ENCODE measurements at regions not wholly inside any gene's neighbourhood (a gene's known extent, or its start where the extent isn't known, plus 50 kb on each side); places are given as distances from the start of the nearest gene placed in this dataset.

DNA sequence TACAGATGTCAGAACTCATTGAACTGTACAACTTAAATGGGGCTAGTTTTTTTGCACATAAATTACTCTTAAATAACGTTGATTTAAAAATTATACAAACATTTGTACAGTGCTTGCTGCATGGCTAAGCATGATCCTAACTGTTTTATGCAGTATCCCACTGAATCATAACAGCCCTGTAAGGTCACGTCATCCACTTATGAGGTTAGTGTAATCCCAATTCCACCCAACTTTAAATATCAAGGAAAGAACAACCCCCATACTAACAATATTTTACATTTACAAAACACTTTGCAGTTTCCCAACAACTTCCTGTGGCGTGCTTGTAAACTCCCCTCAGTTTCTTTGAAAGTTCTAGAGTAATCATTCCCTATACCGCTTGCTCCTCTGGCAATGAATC, 190.1 kb upstream of the SALL1 start:
- H3K4me1 Mint-ChIP-seq = no peaks in the 10 kb centered on the region

GRCh38 chr16:51337662-51338061, 186.6 kb upstream of the SALL1 start:
- DNase-seq (no peak), ATAC-seq (no peak)
- POLR2A ChIA-PET = no interaction called here
- Mint-ChIP-seq H3K9me3 (peaks cover 4 to 30% (median 9%) of the 10 kb centered on the region in 9 donors), H3K27me3 (no peaks in the 10 kb centered on the region), H3K4me3 (no peak overlapping the region), H3K4me1 (no peaks in the 10 kb centered on the region), H3K27ac (no peak overlapping the region), H3K36me3 (peaks cover 0 to 8% (median 0%) of the 10 kb centered on the region in 3 donors)

More for the DNA sequence above, 190.1 kb upstream of the SALL1 start:
- DNase-seq (no peak), ATAC-seq (no peak)
- Mint-ChIP-seq H3K36me3 (peaks cover 0 to 8% (median 0%) of the 10 kb centered on the region in 3 donors), H3K27ac (no peak overlapping the region), H3K27me3 (no peaks in the 10 kb centered on the region), H3K9me3 (peaks cover 3 to 23% (median 7%) of the 10 kb centered on the region in 9 donors), H3K4me3 (no peak overlapping the region)
- POLR2A ChIA-PET = no interaction called here

GRCh38 chr16:51328733-51329132, 177.7 kb upstream of the SALL1 start:
- H3K9me3 Mint-ChIP-seq = peaks cover 0 to 22% (median 7%) of the 10 kb centered on the region in 9 donors

DNA sequence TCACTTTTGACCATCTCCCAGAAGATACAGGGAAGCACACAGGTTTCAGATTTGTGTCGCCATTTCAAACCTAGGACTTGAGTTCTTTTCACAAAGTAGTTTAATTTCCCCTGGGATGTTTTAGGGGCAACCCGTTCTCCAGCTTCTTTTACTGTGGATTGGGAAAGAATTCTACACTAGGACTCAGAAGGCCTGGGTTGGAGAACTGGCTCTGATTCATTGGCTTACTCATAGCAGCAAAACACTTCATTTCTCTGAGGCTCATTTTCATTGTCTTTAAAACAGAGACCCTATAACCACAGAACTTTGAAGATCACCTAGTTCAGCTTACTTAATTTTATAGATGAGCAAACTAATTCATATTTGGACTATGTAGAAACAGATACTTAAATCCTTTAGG, 175.9 kb upstream of the SALL1 start:
- no peak for ATAC-seq
- H3K4me3 Mint-ChIP-seq = no peak overlapping the region
- POLR2A ChIA-PET = no interaction called here
- H3K27me3 Mint-ChIP-seq = peaks cover 0 to 4% (median 0%) of the 10 kb centered on the region in 5 donors
- DNase-seq = no peak
- H3K9me3 Mint-ChIP-seq = peaks cover 0 to 12% (median 7%) of the 10 kb centered on the region in 9 donors
- no peaks in the 10 kb centered on the region for H3K4me1 Mint-ChIP-seq
- H3K36me3 Mint-ChIP-seq = no peaks in the 10 kb centered on the region
- no peak overlapping the region for H3K27ac Mint-ChIP-seq

More at GRCh38 chr16:51328733-51329132, 177.7 kb upstream of the SALL1 start:
- ATAC-seq = no peak
- Mint-ChIP-seq H3K27me3 (peaks cover 0 to 4% (median 0%) of the 10 kb centered on the region in 5 donors), H3K27ac (no peak overlapping the region), H3K4me3 (no peak overlapping the region), H3K36me3 (no peaks in the 10 kb centered on the region), H3K4me1 (no peaks in the 10 kb centered on the region)
- no peak for DNase-seq
- POLR2A ChIA-PET = no interaction called here

- POLR2A ChIA-PET = no interaction called here
- no peak overlapping the region for H3K27ac Mint-ChIP-seq
Observed at GRCh38 chr16:51326131-51326856, 175.2 kb upstream of the SALL1 start.

DNA sequence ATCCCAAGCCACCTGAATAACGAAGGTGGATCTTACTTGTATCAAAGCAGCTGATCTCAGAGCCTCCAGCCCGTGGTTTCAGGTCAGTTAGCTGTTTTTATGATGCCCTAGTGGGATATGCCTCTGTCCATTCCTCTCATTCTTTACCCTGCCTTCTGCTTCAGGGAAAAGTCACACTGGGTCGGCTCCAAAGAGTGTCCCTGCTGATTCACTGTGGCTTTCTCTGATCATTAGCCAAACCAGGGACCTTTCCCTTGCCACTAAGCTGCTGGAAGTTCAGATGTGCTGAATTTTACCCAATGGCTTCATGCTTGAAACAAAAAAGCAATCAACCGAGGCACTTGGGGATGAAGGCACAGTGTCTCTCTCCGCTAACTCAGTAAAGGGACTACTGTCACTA, 170.2 kb upstream of the SALL1 start:
- Mint-ChIP-seq H3K27ac (no peak overlapping the region), H3K27me3 (peaks cover 0 to 4% (median 0%) of the 10 kb centered on the region in 5 donors), H3K4me1 (no peaks in the 10 kb centered on the region), H3K36me3 (no peaks in the 10 kb centered on the region), H3K4me3 (no peak overlapping the region), H3K9me3 (peaks cover 0 to 12% (median 5%) of the 10 kb centered on the region in 9 donors)
- no peak for ATAC-seq
- no peak for DNase-seq
- POLR2A ChIA-PET = no interaction called here

More at GRCh38 chr16:51326131-51326856, 175.2 kb upstream of the SALL1 start:
- Mint-ChIP-seq H3K4me3 (no peak overlapping the region), H3K27me3 (peaks cover 0 to 4% (median 0%) of the 10 kb centered on the region in 5 donors), H3K4me1 (no peaks in the 10 kb centered on the region), H3K36me3 (no peaks in the 10 kb centered on the region), H3K9me3 (peaks cover 0 to 11% (median 5%) of the 10 kb centered on the region in 9 donors)
- DNase-seq = no peak
- ATAC-seq = no peak

DNA sequence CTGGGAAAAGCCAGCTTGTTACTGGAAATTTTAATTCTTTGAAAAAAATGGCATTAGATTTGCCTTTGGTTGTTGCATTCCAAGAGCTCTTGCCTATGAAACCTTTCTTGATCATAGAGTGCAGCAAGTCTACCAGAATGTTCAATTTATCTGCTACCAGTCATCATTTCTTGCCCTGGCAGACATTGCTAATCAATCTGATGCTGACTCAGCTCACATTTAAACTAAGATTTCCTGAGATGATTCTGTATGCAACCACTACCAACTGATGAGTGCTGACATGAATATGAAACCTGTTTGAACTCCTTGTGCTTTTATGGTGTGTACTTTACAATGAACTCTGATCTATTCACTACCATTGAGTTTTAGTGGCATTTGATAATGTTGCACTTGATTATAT, 166.5 kb upstream of the SALL1 start:
- POLR2A ChIA-PET = no interaction called here
- ATAC-seq (no peak), DNase-seq (no peak)
- Mint-ChIP-seq H3K27ac (no peak overlapping the region), H3K9me3 (peaks cover 0 to 12% (median 6%) of the 10 kb centered on the region in 9 donors), H3K27me3 (peaks cover 0 to 1% (median 0%) of the 10 kb centered on the region in 5 donors), H3K36me3 (no peaks in the 10 kb centered on the region), H3K4me1 (no peaks in the 10 kb centered on the region), H3K4me3 (no peak overlapping the region)

- Mint-ChIP-seq H3K36me3 (no peaks in the 10 kb centered on the region), H3K27ac (no peak overlapping the region), H3K4me1 (no peaks in the 10 kb centered on the region), H3K9me3 (peaks cover 0 to 10% (median under 1%) of the 10 kb centered on the region in 9 donors), H3K4me3 (no peak overlapping the region), H3K27me3 (peaks cover 0 to under 1% (median 0%) of the 10 kb centered on the region in 5 donors)
- no peak for ATAC-seq
- POLR2A ChIA-PET = no interaction called here
- DNase-seq = no peak
Observed at GRCh38 chr16:51313198-51313597, 162.1 kb upstream of the SALL1 start.

GRCh38 chr16:51312363-51313150, 161.5 kb upstream of the SALL1 start:
- POLR2A ChIA-PET = no interaction called here
- H3K27me3 Mint-ChIP-seq = peaks cover 0 to 2% (median 0%) of the 10 kb centered on the region in 5 donors
- H3K4me3 Mint-ChIP-seq = no peak overlapping the region
- ATAC-seq (no peak), DNase-seq (no peak)
- H3K9me3 Mint-ChIP-seq = peaks cover 0 to 7% (median 2%) of the 10 kb centered on the region in 9 donors
- no peak overlapping the region for H3K27ac Mint-ChIP-seq
- H3K36me3 Mint-ChIP-seq = no peaks in the 10 kb centered on the region
- no peaks in the 10 kb centered on the region for H3K4me1 Mint-ChIP-seq

DNA sequence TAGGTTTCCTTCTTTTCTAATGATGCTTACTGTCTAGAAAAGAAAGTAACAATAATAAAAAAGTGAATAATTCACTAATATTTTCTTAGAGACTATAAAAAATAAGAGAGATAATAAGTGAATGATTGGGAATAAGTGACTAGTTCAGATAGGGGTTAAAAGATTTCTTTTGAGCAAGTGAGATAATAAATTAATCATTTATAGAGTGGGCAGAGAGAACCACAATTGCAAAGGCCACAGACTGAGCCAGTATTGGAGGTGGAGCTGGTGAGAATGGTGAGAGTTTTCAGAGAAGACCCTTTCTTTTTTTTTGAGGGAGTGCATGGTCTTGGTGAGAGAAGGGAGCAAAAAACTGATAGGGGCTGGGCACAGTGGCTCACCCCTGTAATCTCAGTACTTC, 159.1 kb upstream of the SALL1 start:
- Mint-ChIP-seq H3K27ac (no peak overlapping the region), H3K4me1 (no peaks in the 10 kb centered on the region), H3K27me3 (peaks cover 0 to 4% (median 0%) of the 10 kb centered on the region in 5 donors), H3K9me3 (peaks cover 0 to 9% (median 3%) of the 10 kb centered on the region in 9 donors), H3K4me3 (no peak overlapping the region), H3K36me3 (no peaks in the 10 kb centered on the region)
- POLR2A ChIA-PET = no interaction called here
- DNase-seq (no peak), ATAC-seq (no peak)

- Mint-ChIP-seq H3K4me3 (no peak overlapping the region), H3K27ac (no peak overlapping the region), H3K9me3 (peaks cover 0 to 12% (median 3%) of the 10 kb centered on the region in 9 donors), H3K27me3 (peaks cover 0 to 4% (median 0%) of the 10 kb centered on the region in 5 donors), H3K4me1 (no peaks in the 10 kb centered on the region), H3K36me3 (no peaks in the 10 kb centered on the region)
- POLR2A ChIA-PET = no interaction called here
- DNase-seq = no peak
- ATAC-seq = no peak
Observed at GRCh38 chr16:51306886-51307595, 156.0 kb upstream of the SALL1 start.

- H3K27me3 Mint-ChIP-seq = peaks cover 0 to 4% (median 0%) of the 10 kb centered on the region in 5 donors
- POLR2A ChIA-PET = no interaction called here
- H3K4me3 Mint-ChIP-seq = no peak overlapping the region
- no peak overlapping the region for H3K27ac Mint-ChIP-seq
- no peaks in the 10 kb centered on the region for H3K36me3 Mint-ChIP-seq
- DNase-seq = no peak
- H3K9me3 Mint-ChIP-seq = peaks cover 0 to 12% (median 3%) of the 10 kb centered on the region in 9 donors
- ATAC-seq = no peak
- no peaks in the 10 kb centered on the region for H3K4me1 Mint-ChIP-seq
Observed at GRCh38 chr16:51306116-51306515, 155.0 kb upstream of the SALL1 start.

GRCh38 chr16:51305337-51305736, 154.3 kb upstream of the SALL1 start:
- Mint-ChIP-seq H3K9me3 (peaks cover 0 to 12% (median 3%) of the 10 kb centered on the region in 9 donors), H3K4me1 (no peaks in the 10 kb centered on the region), H3K4me3 (no peak overlapping the region), H3K36me3 (no peaks in the 10 kb centered on the region), H3K27me3 (peaks cover 0 to 4% (median 0%) of the 10 kb centered on the region in 5 donors), H3K27ac (no peak overlapping the region)
- ATAC-seq (no peak), DNase-seq (no peak)
- POLR2A ChIA-PET = no interaction called here
